CD14-positive monocyte (primary cell): ENCODE measurements at regions not wholly inside any gene's neighbourhood (a gene's known extent, or its start where the extent isn't known, plus 50 kb on each side); places are given as distances from the start of the nearest gene placed in this dataset.

Experiments
- DNase-seq, 3 donors: peaks; one replicate each; pipeline ENCODE4 v3.0.0-alpha.2; 2011 to 2022
- H2AFZ ChIP-seq: 2 replicates; pipeline ENCODE4 v1.6.0; 2012; ENCODE audit warnings: mild to moderate bottlenecking, low read depth, low read length, inconsistent platforms; ENCODE audit not compliant: insufficient read depth, poor library complexity, severe bottlenecking
- H3K27ac ChIP-seq, 2 donors: 1 replicate in 1 of 2; 2 replicates in 1 of 2; pipeline ENCODE4 v1.5.1; 2012 to 2013; ENCODE audit warnings: low read length in 2 of 2, control low read depth in 1 of 2, inconsistent platforms in 1 of 2, low read depth in 1 of 2, mild to moderate bottlenecking in 1 of 2
- H3K27me3 ChIP-seq, 2 donors: one replicate each; pipeline versions ENCODE4 v1.6.0 to v1.6.1; 2011 to 2013; ENCODE audit warnings: low read length in 2 of 2; ENCODE audit not compliant: control insufficient read depth in 2 of 2, insufficient read depth in 2 of 2
- H3K36me3 ChIP-seq, 2 donors: replicated peaks in 1 of 2; 1 replicate in 1 of 2; 2 replicates in 1 of 2; pipeline versions ENCODE4 v1.5.1 to v1.6.1; 2012 to 2013; ENCODE audit warnings: low read length in 2 of 2, control low read depth in 1 of 2, inconsistent platforms in 1 of 2, mild to moderate bottlenecking in 1 of 2; ENCODE audit not compliant: insufficient read depth in 2 of 2, control insufficient read depth in 1 of 2
- H3K4me1 ChIP-seq, 2 donors: 1 replicate in 1 of 2; 2 replicates in 1 of 2; pipeline versions ENCODE4 v1.5.1 to v1.6.1; 2012 to 2013; ENCODE audit warnings: low read length in 2 of 2, control low read depth in 1 of 2, inconsistent platforms in 1 of 2, mild to moderate bottlenecking in 1 of 2, moderate library complexity in 1 of 2; ENCODE audit not compliant: insufficient read depth in 2 of 2, control insufficient read depth in 1 of 2
- H3K4me2 ChIP-seq: replicated peaks from 2 replicates; pipeline ENCODE3; 2012; ENCODE audit warnings: low read length, moderate library complexity, mild to moderate bottlenecking; ENCODE audit not compliant: poor library complexity, severe bottlenecking; ENCODE audit errors: extremely low read depth
- H3K4me3 ChIP-seq, 3 experiments: fragments of 200-600 bp in 1 of 3; sonication (generic) in 1 of 3; replicated peaks in 1 of 3; 1 replicate in 2 of 3; 2 replicates in 1 of 3; pipeline ENCODE4 v1.5.1; 2011 to 2013; ENCODE audit warnings: low read length in 3 of 3, mild to moderate bottlenecking in 3 of 3, control low read depth in 2 of 3, low read depth in 2 of 3, inconsistent platforms in 1 of 3, moderate library complexity in 1 of 3
- H3K79me2 ChIP-seq: 2 replicates; pipeline ENCODE4 v1.6.0; 2012; ENCODE audit warnings: mild to moderate bottlenecking, control low read depth, inconsistent platforms, low read length, moderate library complexity; ENCODE audit not compliant: insufficient read depth
- H3K9ac ChIP-seq: 2 replicates; pipeline ENCODE4 v1.6.0; 2017; ENCODE audit warnings: low read length, mild to moderate bottlenecking; ENCODE audit not compliant: insufficient read depth, poor library complexity, severe bottlenecking
- H3K9me3 ChIP-seq, 2 donors: replicated peaks in 1 of 2; 1 replicate in 1 of 2; 2 replicates in 1 of 2; pipeline versions ENCODE4 v1.5.1 to v1.6.1; 2012 to 2013; ENCODE audit warnings: low read length in 2 of 2, control low read depth in 1 of 2; ENCODE audit not compliant: control insufficient read depth in 1 of 2, insufficient read depth in 1 of 2
- H4K20me1 ChIP-seq: 2 replicates; pipeline ENCODE4 v1.6.0; 2012; ENCODE audit warnings: mild to moderate bottlenecking, low read length, control low read depth, moderate library complexity; ENCODE audit not compliant: insufficient read depth
- H3K27ac Mint-ChIP-seq, 7 donors: one replicate each; pipeline ENCODE4 v1.8.0; 2020; ENCODE audit warnings: mild to moderate bottlenecking in 7 of 7, mixed read lengths in 7 of 7, moderate library complexity in 6 of 7, inconsistent platforms in 2 of 7
- H3K27me3 Mint-ChIP-seq, 3 donors: one replicate each; pipeline ENCODE4 v1.8.0; 2021 to 2022; ENCODE audit warnings: low read depth in 3 of 3, mild to moderate bottlenecking in 3 of 3, mixed read lengths in 3 of 3, moderate library complexity in 3 of 3, inconsistent platforms in 1 of 3
- H3K36me3 Mint-ChIP-seq, 2 donors: one replicate each; pipeline ENCODE4 v1.8.0; 2020; ENCODE audit warnings: mixed read lengths in 2 of 2, inconsistent platforms in 1 of 2, mild to moderate bottlenecking in 1 of 2
- H3K4me1 Mint-ChIP-seq: one replicate; pipeline ENCODE4 v1.8.0; 2020; ENCODE audit warnings: mild to moderate bottlenecking, mixed read lengths
- H3K4me3 Mint-ChIP-seq, 2 donors: one replicate each; pipeline ENCODE4 v1.8.0; 2020; ENCODE audit warnings: mild to moderate bottlenecking in 2 of 2, mixed read lengths in 2 of 2, moderate library complexity in 1 of 2
- H3K9me3 Mint-ChIP-seq, 7 donors: one replicate each; pipeline ENCODE4 v1.8.0; 2020 to 2022; ENCODE audit warnings: mixed read lengths in 7 of 7, mild to moderate bottlenecking in 6 of 7, moderate library complexity in 6 of 7, inconsistent platforms in 2 of 7
- CTCF ChIP-seq: fragments of 200-600 bp; IDR thresholded peaks from one replicate; pipeline ENCODE4 v1.8.0; 2022; ENCODE audit warnings: antibody characterized with exemption, mild to moderate bottlenecking
- intact Hi-C, 2 donors: fragments of 100-400 bp; cut with micrococcal nuclease; formaldehyde crosslinking; loops; one replicate each; pipeline versions ENCODE4 v1.15.0 to v1.15.1; 2023

- no peak overlapping the region for H3K27ac ChIP-seq
- peaks cover 0 to 5% (median 0%) of the 10 kb centered on the region in 7 donors for H3K9me3 Mint-ChIP-seq
Observed at GRCh38 chr3:99388780-99389179, 249.6 kb upstream of the COL8A1 start.

GRCh38 chr3:99384596-99384995, 253.8 kb upstream of the COL8A1 start:
- H3K4me3 Mint-ChIP-seq, result no peak overlapping the region
- intact Hi-C loops, result no loop called here
- DNase-seq, result no peak
- no peaks in the 10 kb centered on the region for H3K27me3 ChIP-seq
- H3K4me1 ChIP-seq, result no peaks in the 10 kb centered on the region
- no peak overlapping the region for H3K27ac ChIP-seq
- H3K79me2 ChIP-seq, result no peaks in the 10 kb centered on the region
- H3K27ac Mint-ChIP-seq, result no peak overlapping the region
- H3K4me3 ChIP-seq, result no peak overlapping the region
- TF ChIP-seq CTCF, result no peak
- no peak overlapping the region for H2AFZ ChIP-seq
- H3K9me3 Mint-ChIP-seq, result peaks cover 0 to 4% (median 0%) of the 10 kb centered on the region in 7 donors
- H3K9ac ChIP-seq, result no peak overlapping the region
- no peaks in the 10 kb centered on the region for H3K9me3 ChIP-seq
- H3K4me2 ChIP-seq, result no peak overlapping the region
- no peaks in the 10 kb centered on the region for H3K36me3 ChIP-seq
- no peaks in the 10 kb centered on the region for H3K27me3 Mint-ChIP-seq
- no peaks in the 10 kb centered on the region for H3K4me1 Mint-ChIP-seq
- no peaks in the 10 kb centered on the region for H4K20me1 ChIP-seq
- H3K36me3 Mint-ChIP-seq, result no peaks in the 10 kb centered on the region

More at GRCh38 chr3:99388780-99389179, 249.6 kb upstream of the COL8A1 start:
- no peaks in the 10 kb centered on the region for H3K27me3 ChIP-seq
- H3K4me3 ChIP-seq, result no peak overlapping the region
- H3K9ac ChIP-seq, result no peak overlapping the region
- Mint-ChIP-seq H3K4me1 (no peaks in the 10 kb centered on the region), H3K4me3 (no peak overlapping the region), H3K27ac (no peak overlapping the region), H3K36me3 (no peaks in the 10 kb centered on the region), H3K27me3 (no peaks in the 10 kb centered on the region)
- no peaks in the 10 kb centered on the region for H3K9me3 ChIP-seq
- no peaks in the 10 kb centered on the region for H3K79me2 ChIP-seq
- H2AFZ ChIP-seq, result no peak overlapping the region
- no peak for DNase-seq
- intact Hi-C loops, result no loop called here
- no peaks in the 10 kb centered on the region for H4K20me1 ChIP-seq
- no peaks in the 10 kb centered on the region for H3K4me1 ChIP-seq
- no peak overlapping the region for H3K4me2 ChIP-seq
- TF ChIP-seq CTCF, result no peak
- H3K36me3 ChIP-seq, result no peaks in the 10 kb centered on the region
